Activated gamma-delta T cell treated with anti-CD3 and anti-CD28 coated beads, Interleukin-2, amount 50 U/mL, for 16 hours (primary cell): ENCODE measurements at regions not wholly inside any gene's neighbourhood (a gene's known extent, or its start where the extent isn't known, plus 50 kb on each side); places are given as distances from the start of the nearest gene placed in this dataset.
A peak's percentile ranks its signal among the peaks of the same experiment; 100 is the strongest.
"Not testable (repeated sequence)": the region's sequence is repeated elsewhere in the genome, so short reads cannot be mapped to it uniquely, and the experiment has no call there.

Experiments used
- DNase-seq: peaks from one replicate; pipeline ENCODE4 v3.0.0-alpha.2; 2020; ENCODE audit warnings: low read depth

DNA sequence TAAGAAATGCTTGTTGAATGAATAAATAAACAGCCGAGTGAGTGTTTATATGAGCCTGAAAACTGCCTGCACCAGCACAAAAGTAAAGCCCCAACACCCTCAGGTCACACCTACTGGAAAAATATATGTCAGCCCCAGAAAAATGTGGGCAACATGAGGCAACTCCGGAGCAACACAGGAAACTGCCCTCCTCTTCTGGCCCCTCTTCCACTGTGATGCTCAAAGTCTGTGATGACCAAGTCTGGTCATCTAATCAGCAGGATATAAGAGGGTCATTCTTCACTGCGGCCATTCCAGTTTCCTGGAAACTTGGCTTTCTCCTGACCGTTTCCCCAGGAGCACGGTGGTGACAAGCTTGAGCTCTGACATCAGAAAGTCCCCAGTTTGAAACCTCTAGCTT is 159.6 kb upstream of the PZP start:
- DNase-seq: no peak

DNA sequence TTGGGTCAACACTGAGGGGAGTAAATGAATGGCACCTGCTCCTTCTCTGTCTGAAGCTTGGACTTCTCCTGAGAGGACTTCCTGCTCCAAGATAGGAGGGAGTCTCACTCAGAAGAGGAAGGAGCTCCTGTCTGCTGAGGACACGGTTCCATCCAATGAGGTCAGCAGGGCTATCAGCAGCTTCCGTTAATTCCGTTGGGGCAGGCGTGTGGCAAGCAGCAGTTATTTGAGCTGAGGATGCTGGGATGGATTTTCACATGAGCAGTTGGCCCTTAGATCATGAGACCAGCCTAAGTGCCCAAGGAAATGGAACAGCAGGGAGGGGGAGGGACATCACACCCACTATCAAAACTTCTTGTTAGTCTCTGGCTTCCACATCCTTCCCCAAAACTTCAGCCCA is 159.0 kb upstream of the PZP start:
- no peak for DNase-seq

DNA sequence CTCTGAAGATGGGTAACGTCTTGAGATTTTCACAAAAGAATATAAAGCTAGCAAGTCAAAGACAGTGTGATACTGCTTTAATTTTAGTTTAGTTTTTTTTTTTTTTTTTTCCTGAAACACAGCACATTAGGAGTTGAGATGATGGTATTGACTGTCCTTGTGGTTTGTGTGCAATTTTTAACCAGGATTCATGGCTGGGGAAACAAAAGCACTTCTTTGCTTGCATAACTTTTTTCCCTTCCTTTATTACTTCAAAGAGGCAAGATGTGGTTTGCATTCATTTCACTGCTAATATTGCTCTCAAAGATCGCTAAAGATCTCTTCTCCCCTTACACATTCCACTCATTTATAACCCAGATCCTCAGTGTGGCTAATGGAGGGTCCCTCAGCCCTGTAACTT is 157.1 kb upstream of the PZP start:
- no peak for DNase-seq

DNA sequence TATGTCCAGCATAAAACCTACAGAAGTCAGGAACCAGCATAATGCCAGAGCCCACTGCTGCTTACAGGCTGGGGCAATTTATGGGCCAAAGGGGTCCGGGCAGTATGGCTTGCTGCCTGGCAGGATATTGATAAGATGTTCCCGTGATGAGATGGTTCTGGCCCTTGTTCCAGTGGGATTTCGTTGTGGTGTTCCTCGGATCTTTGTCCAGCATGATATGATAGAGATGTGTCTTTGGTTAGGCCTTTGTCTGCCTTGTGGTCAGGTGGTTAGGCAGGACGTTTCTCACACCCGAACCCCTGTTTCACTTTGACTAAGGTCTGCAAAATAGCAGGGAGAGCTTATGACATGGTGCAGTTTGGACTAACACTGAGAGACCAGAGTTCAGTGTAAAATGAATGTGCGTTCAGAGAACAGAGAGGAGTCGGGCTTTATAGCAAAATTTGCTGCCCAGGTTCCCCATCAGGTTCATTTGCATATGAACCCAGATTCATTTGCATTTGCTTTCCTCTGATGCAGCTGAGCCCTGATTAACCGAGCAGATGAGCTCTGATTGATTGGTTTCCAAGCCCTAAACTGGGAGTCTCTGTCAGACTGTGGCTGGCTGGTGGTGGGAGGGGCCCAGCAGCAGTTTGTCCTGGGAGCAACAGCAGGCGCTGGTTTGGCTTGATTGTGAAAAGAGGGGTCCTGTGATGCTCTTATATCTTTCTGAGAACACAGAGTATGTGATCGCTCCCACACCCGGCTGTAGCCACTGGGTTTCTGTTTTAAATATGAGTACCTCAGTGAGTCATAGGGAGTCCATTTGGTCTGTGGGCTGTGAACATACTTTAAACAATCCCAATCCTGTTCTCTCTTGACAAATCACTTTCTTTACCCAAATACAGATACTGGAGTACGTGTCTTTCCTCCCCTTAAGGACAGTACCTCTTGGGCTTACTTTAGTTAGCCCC is 156.3 kb upstream of the PZP start:
- DNase-seq: peak; percentile 7

DNA sequence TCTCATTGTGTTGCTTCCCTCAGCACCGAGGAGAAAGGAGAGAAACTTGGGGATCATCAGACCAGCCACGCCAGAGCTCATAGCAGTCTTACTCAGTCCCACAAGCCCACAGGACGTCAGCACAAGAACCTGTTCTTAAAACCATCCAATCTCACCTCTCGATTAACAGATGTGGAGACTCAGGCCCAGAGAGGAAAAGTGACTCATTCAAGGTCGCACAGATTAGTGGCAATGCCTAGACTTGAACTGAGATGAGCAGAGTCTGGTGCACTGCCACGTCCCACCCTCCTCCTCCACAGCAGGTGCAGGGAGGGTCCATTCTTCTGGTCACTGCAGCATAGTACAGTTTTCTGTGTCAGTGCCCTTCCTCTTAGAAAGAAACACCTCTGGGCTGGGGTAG is 154.9 kb upstream of the PZP start:
- no peak for DNase-seq

DNA sequence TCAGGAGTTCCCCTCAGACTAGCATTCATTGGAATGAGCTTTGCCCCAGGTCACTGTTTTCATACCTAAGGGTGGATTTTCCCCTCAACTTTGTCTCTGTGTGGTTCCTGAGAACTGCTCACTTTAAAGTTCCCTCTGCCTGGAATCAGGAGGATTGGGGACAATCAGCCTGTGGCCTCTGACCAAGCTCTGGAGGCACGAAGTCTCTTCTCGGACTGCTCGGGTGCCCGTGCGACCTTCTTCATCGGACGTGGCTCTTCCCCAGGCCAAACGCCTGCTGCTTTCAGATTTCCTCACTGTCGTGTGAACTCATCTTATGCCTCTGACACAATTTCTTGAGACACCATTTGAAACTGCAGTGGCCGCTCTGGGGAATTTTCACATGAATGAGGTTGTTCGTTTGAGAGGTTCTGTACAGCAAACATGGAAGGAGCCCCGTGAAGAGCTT is 153.7 kb upstream of the PZP start:
- DNase-seq: no peak

DNA sequence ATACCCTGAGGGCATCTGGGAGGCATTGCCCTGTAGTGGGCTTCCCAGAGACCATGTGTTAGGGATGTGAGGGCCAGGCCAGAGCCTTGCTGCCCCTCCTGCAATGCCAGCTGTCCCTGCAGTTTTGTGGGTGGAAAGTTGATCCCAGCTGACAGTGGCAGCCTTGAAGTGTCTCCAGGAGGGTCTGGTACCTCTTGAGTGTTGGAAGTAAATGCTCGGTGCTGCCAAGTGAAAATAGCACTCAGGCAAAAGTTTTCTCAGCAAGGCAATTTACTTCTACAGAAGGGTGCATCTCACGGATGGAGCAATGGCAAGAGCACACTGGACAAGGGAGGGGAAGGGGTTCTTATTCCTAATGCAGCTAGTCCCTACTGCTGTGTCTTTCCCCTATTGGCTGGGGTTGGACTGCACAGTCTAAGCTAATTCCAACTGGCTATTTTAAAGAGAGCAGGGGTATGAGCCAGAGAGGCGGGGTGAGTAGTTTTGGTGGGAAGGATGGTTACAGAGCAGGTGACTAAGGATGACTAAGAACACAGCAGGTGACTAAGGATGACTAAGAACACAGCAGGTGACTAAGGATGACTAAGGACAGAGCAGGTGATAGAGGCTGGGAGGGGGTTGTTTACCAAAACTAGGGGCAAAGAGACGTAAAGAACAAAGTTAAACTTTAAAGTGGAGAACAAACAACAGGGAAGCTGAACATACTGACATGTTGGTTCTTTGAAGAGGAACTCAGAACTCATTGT is 146.0 kb upstream of the PZP start:
- not testable (repeated sequence) for DNase-seq

- DNase-seq: no peak
Measured at GRCh38 chr12:9351136-9351535, 142.9 kb upstream of the PZP start.

DNA sequence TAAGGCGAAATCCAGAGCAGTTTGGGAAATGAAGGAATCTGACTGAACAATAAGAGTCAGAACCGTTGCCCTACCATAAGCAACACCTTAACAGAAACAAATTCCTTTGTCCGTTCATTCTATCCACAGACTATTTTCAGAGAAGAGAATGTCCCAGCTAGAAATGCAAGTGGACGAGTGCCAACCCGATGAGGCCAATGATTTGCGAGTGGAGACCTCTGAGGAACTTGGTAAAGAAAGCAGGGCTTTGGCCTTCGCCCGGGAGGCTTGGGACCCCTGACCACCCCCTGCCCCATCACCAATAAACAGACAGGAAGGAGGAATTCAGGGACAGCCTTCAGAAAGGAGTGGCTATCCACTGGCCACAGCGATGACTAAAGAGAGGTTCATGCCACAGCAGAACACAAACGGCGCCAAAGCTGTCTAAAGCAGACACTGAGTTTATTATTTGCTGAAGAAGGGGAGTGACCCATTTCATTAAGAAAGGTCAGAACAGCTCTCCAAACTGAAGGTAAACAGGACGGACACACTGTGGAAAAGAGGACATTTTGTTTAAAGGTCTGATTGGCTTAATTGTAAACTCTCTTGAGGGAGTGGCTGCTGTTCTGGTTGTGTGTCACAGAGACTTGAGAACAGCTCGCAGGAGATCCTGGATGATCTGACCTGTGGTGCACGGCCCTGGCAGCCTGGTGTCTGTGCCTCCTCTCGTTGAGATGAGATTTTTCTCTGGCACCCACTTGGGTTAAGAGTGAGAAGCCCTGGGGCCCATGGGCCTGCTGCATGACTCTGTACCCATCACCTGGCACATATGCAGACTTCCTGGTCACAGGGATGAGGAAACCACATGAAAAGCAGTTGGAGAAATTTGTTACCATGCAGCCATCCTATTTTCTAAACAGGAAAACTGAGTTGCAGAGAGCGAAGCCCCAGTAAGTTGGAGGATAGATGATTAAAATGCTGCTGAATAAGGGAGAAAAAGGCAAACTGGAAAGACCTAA is 142.0 kb upstream of the PZP start:
- DNase-seq: no peak

DNA sequence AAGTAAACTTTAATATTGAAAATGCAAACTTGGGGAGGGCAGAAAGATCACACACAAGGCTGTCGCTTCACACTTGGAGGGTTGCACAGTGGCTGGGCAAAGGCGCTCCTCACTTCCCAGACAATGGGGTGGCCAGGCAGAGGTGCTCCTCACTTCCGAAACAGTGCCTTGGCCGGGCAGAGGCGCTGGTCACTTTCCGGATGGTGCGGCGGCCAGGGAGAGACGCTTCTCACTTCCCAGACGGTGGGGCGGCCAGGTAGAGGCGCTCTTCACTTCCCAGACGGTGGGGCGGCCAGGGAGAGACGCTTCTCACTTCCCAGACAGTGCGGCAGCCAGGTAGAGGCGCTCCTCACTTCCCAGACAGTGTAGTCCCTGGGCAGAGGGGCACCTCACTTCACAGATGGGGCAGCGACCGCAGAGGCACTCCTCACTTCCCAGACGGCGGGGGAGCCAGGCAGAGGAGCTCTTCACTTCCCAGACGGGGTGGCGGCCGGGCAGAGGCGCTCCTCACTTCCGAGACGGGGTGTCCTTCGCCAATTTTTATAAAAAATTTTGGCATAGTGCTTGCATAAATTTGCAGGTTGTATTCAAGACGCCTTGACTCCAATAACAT is 140.8 kb upstream of the PZP start:
- DNase-seq: no peak

DNA sequence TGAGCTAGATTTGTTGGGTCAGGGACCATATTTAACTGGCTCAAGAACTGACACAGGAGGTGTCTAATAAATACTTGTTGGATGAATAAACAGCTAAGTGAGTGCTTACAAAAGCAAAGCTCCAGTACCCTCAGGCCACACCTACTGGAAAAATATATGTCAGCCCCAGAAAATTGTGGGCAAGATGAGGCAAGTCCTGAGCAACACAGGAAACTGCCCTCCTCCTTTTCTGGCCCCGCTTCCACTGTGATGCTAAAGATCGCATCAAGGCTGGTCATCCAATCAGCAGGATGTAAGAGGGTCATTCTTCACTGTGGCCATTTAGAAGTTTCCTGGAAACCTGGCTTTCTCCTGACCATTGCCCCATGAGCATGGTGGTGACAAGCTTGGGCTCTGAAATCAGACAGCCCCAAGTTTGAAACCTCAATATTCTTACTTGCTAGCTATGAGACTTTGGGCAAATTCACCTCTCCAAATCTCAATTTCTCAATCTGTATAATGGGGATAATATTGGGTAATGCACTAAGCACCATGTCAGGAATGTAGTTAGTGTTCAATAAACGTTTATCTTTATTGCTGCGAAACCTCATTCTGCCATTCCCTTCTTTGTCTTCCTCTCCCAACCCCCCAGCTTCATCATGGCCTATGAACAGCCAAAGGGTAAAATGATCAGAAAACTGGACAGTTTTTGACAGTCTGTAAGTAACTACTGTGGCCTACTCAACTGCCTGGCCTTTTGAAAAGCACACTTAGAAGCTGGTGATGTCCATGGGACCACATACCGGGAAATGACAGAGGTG is 139.3 kb upstream of the PZP start:
- no peak for DNase-seq

DNA sequence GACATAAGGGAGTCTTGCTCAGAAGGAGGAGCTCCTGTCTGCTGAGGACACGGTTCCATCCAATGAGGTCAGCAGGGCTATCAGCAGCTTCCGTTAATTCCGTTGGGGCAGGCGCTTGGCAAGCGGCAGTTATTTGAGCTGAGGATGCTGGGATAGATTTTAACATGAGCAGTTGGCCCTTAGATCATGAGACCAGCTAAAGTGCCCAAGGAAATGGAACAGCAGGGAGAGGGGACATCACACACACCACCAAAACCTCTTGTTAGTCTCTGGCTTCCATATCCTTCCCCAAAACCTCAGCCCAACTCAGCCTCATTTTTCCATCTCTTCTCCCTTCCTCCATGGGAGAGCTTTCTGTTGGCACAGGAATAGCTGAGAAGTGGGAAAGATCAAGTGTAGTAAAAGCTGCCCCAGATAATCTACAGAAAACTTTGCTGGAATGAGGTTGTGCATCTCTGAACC is 138.7 kb upstream of the PZP start:
- DNase-seq: no peak

DNA sequence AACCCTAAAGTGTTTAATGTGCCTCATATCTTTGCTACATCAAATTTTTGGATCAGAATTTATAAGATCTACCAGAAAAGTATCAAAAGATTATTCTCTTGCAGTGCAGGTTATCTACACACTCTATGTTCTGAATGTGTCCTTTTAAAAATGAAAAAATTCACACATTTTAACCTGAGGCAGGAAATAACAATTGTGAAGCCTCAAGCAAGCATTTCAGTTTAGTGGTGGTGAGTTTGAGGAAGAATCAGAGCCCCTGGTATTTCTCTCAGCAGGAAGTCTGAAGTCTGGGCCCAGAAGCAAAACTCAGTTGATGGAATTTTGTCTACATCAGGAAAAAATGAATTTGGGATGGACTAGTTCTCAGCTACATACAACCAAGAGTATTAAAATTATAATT is 137.0 kb upstream of the PZP start:
- DNase-seq: no peak

- no peak for DNase-seq
Measured at GRCh38 chr12:9344541-9344940, 136.3 kb upstream of the PZP start.

DNA sequence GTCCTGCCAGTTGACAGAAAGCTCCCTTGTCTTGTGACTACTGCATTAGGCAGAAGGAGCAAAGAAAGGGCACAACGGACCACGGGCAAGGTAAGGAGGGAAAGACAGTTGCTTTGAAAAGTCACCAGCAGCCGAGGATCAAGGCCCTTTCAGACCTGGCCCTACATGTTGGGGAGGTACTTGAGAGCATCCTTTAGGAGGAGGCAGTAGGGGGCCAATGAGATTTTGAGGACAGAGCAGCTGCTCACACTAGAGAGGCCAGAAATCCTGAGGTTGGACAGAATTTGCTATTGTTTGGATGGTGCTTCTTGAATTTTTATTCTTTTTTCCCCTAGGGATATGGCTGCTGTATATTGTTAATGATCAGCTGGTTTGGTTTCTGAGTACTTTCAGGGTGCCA is 135.5 kb upstream of the PZP start:
- DNase-seq: no peak

DNA sequence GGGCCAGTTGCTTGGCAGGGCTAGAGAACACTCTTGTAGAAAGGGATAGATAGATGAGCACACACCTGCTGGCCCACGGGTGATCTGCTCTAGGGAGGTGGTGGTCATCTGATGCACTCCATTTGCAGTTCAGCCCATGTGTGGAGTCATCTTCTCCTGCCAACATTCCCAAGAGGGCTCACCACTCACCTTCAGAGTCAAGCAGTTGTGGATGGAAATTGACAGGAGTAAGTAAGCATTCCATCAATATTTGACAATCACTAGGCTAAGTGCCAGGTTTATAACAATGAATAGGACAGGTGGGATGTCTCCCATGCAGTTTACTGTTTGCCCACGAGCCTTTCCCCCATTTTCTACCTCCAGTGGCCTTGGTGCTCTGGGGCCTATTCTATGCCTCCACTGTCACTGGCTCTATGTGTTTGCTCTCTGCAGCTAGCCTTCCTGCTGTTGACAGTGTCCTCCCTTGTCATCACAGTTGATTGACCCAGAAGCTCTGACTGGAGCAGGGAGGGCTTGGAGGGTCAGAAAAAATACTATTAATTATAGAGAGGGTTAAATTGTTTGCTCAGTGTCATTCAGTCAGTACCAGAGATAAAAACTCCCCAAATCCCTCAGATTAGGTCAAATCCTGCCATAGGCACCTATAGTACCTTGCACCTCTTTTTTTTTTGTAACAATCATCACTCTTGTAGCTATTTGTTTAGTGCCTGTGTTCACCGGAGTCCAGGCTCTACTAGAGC is 134.6 kb upstream of the PZP start:
- no peak for DNase-seq

DNA sequence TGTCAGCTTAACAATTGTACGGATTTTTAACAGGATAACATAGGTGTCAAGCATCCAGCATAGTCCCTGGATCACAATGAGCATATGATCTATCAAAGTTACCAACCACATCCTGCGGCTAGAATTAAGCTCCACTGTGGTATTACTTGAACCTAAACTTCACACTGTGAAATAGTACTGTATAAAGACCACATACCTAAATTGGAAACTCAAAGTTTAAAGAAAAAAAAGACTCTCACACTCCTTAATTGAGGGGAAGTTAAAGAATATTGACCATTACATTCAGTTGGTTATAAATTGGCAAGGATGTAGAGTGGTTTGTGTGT is 133.0 kb upstream of the PZP start:
- DNase-seq: no peak

DNA sequence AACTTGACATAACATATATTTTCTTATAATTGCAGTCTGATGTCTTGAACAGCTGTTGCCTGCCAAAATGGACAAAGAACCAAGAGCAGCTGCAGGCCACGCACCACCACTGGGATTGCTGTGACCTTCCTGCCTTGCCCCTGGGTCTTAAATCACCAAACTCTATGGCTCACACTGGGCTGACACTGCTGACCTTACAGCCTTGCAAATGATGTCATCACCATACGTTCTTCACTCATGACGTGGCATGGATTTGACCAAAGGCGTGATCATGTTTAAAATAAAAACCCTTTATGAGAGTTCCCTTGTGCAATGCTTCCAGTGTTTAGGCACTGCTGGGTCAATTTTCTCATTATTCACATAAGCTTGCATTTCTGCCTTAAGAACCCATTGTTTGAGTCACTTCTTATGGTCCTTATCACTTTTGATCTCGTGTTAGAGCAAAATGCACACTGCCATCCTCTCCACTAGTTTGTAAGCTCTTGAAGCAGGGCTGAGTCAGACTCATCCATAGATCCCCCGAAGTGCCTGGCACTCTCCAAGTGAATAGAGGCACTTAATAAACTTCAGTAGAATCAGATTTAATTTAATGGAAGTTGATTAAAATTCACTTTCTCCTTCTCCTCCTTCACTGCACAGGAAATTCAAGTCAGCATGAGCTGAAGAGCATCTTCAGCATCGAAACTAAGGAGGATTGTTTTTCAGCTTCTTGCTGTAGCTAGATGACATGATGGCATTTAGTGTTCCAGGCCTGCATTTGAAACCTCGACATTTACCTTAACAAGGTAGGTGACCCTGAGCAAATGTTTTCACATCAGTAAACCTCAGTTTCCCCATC is 132.4 kb upstream of the PZP start:
- no peak for DNase-seq

DNA sequence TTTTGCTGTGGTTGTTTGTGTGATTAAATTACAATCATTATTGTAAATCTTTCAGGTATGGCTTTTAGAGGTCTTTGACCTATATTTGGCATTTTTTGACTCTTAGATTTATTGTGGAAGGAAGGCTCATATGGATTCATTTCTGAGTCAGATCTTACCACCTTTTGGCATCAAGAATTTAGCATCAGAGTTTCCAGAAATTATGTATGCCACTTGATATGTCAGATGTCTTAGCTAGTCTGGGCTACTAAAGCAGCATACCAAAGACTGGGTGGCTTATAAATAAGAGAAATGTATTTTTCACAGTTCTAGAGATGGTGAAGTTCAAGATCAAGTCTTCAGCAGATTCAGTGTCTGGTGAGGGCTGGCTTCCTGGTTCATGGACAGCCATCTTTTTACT is 129.5 kb upstream of the PZP start:
- DNase-seq: no peak
